NCI-H1092 treated with DMSO at 0.1 percent for 48 hours (cell line): ENCODE measurements at regions not wholly inside any gene's neighbourhood (a gene's known extent, or its start where the extent isn't known, plus 50 kb on each side); places are given as distances from the start of the nearest gene placed in this dataset.
"Not testable (repeated sequence)": the region's sequence is repeated elsewhere in the genome, so short reads cannot be mapped to it uniquely, and the experiment has no call there.

Source experiments
- DNase-seq: peaks from one replicate; lab custom pipeline; 2025; lab: John Stamatoyannopoulos, UW

DNA sequence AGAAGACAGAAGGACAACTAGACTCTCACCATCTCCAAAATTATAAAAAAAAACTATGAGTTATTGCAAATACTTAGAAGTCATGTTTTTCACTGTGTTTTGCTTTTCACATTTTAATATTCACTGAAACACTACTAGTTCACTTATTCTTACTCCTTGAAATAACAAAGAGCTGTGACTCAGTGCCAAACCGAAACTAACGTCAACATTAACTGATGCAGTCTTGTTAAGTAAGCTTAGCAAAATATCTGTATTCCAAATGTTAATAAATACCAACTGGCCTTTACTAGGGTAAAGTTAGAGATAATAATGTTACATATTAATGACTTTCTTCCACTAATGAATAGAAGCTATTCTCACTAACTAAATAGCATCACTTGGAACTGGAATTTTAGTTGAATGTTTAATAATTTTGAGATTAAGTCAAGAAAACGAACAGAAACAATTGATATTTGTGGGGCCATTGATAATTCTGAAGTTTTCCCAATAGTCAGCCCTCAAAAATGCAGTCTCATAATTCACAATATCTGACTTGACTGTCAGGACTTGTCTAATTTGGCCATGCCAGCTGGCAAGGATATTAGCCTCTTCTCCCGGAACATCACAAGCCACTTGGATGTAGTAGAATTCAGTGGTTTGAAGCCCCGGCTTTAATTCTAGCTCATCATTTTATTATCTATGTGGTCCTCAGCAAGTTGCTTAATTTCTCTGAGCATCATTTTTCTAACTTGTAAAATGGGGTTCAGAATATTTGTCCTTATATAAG is 230.1 kb upstream of the DDI1 start:
- DNase-seq = no peak

DNA sequence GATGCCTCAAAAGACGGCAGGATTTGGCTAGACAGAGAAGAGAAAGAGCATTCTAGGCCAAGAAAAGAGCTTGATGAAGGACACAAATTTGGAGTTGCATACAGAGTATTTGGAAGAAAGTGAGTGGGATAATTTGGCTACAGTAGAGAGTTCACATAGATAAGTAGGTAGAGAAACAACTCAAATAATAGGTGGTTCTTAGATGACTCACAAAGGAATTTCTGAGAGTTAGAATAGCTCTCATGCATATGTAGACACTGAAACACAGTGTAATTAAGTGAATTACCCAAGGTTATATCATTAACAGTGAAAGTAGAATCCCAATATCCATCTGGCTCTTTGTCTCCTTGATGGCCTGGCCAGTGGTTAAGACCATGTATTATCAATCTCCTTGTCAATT is 228.6 kb upstream of the DDI1 start:
- no peak for DNase-seq

DNA sequence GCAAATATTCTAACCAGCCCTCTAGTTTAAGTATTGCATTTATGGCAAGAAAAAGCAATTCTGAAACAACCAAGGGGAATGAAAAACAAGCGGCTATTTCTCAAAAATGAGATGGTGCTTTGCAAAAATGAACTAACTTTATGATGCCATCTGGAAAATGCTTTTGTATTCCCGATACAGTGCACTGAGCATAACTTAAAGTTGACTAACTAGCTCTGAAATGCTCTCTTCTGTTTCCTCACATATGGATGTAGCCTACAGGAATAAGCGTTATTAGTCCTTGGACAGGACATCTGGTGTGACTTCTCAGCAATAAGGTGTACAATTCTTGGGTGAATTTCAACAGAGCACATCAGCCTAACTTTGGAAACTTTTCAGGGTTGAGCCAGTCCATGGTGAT is 228.2 kb upstream of the DDI1 start:
- DNase-seq = no peak

DNA sequence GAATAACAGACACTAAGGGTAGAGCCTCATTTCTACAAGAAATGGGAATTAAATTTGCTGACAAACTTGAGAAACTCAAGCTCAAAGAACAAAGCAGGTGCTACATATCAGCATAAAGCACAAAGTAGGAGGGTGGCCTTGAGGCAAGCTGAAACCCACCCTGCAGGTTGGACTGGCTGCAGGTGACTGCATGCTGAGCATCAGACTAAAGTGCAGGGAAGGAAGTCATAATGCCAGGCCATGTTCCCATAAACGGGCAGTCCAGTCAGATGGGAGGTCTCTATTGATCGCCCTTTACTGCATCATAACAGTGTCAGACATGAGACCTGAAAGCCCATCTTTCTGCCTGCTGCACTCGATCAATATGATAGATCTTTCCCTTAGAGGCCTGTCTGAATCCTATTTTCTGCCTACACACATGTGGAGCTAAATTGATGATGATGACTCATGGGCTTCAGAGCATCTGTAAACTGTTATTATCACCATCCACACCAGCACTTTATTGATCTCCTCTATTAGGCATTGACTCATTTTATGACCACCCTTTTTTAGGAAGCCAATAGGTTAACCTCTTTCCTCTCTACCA is 224.5 kb upstream of the DDI1 start:
- DNase-seq = no peak

DNA sequence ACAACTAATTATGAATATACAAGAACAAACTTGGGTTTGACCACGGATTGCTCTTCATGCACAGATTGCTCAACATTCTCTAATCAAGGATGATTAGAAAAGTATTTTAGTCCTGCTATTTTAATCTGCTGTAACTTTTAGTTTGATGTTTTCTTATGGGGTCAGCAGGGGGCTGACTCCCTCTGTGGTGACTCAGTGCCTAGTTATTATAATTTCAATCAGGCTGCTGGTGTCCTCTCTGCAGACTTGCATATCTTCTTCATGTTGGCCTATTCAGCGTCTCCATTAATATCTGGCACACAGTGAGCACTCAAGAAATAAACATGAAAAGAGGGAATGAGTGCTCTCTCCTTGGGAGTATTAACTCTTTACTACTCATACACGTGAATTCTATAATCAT is 223.8 kb upstream of the DDI1 start:
- DNase-seq = no peak

DNA sequence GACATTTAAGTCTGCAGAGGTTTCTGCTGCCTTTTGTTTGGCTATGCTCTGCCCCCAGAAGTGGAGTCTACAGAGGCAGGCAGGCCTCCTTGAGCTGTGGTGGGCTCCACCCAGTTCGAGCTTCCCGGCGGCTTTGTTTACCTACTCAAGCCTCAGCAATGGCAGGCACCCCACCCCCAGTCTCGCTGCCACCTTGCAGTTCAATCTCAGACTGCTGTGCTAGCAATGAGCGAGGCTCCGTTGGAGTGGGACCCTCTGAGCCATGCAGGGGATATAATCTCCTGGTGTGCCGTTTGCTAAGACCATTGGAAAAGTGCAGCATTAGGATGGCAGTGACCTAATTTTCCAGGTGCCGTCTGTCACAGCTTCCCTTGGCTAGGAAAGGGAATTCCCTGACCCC is 216.1 kb upstream of the DDI1 start:
- not testable (repeated sequence) for DNase-seq

DNA sequence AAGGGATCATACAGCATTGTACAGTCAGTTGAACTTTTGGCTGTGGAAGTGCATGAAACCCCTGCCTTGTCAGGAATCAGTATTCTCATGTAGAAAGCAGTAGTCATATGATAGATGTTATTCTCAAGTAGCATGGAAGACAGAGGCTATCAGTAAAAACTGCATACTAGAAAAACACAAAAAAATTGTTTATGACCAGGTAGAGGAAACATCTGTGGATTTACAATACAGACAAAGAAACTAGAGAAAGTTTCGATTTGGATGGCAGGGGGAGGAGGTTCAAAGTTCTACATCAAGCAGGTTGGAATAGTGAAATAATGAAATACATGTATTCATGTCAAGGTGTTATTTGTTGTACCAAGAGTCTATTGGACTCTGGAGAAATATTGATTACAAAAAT is 212.3 kb upstream of the DDI1 start:
- no peak for DNase-seq

DNA sequence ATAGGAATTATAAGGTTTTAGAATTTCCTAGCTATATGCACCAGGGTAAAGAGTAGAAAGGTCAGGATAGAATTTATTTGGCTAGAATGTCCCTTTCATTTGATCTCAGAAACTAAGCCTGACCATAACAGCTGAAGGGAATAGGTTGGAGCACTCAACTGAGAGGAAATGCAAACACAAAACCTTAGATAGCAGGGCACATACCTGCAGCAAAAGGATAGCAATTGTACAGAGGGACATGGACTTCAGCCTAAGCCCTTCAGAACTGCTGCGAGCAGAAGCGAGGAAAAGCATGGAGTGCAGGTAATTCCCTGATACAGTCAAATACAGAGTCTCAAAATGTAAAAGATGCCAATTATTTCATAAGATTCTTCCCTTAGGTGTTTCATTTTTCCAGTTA is 211.0 kb upstream of the DDI1 start:
- DNase-seq = no peak

DNA sequence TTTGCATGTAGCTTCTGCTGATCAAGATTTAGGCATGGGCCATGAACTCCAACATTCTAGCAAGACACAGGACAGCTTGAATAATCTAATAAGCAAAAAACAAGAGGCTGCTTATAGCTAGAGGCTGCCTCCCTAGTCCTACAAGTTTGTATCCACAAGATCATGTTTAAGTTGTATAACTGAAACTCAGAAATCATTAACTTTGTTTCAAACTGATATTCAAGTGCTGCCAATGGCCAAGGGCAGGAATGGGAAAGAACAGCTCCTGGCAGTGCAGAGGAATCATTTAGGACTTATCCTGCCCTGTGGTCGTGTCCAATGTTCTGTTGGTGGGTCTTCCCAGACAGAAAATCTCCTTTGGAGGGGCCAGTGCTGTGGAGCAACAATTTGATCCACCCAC is 209.6 kb upstream of the DDI1 start:
- DNase-seq = no peak

DNA sequence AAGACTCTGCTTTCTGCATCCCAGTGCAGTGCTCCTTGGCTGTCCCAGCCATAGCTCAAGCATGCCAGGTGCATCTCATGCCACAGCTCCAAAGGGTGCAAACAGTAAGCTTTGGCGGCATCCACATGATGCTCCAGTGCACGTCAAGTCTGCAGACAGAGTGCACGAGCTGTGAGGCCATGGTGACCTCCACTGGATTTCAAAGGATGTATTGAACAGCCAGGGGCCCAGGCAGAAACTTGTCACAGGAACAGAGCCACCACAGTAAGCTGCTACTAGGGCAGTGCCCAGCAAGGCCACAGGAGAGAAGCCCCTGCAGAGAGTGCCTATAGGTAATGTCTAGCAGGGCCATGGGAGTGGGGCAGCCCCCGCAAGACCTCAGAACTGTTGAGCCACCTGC is 206.8 kb upstream of the DDI1 start:
- DNase-seq = no peak

DNA sequence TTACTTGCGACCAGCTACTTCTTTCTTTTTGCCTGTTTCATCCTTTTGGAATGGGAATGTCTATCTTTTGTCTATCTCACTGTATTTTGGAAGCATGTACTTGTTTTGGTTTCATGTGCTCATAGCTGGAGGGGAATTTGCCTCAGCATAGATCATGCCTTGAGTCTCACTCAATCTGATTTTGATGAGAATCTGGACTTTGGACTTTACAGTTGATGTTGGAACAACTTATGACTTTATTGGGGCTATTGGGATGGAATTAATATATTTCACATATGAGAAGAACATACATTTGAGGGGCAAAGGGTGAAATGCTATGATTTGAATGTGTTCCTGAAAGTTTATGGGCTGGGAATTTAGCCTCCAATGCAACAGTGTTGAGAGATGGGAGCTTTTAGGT is 206.2 kb upstream of the DDI1 start:
- no peak for DNase-seq

DNA sequence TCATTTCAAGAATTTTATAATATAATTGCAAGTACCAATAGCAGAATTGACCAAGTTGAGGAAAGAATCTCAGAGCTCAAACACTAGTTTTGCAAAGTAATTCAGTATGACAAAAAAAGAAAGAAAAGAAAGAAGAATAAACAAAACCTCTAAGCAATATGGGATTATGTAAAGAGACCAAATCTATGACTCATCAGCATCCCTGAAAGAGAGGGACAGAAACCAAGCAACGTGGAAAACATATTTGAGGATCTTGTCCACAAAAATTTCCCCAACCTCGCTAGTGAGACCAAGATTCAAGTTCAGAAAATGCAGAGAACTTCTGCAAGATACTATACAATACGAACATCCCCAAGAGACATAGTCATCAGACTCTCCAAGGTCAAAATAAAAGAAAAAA is 203.7 kb upstream of the DDI1 start:
- DNase-seq = no peak

DNA sequence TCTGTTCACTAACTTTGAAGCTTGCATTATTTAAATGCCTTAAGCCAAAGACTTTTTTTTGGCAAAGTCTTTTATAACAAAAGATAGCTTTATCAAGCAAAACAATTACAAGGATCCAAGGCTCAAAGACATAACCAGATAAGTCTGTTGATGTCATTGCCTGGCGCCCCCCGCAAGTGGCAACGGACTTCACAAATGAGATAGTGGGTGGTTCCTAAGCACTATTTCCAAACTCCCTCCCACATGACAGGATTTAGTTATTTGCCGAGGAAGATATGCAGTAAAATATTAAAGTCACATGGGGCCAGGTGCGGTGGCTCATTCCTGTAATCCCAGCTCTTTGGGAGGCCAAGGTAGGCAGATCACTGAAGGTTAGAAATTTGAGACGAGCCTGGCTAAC is 194.2 kb upstream of the DDI1 start:
- no peak for DNase-seq

DNA sequence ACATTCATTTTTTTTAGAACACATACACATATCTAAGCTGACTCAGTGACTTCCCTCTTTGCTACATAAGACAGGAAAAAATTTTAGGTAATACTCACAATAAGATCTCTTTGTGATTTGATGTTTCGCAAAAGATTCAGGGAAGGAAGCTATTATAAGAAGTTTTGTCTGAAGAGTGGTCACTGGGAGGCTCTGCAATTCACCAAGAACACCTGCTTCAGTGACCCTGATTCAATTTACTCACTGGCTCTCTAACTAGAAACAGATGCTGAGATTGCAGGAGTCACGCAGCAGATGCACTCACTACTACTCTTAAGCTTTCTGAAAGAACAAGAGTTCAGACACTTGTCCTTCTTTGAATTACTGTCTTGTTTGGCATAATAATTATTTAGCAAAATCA is 193.6 kb upstream of the DDI1 start:
- no peak for DNase-seq

DNA sequence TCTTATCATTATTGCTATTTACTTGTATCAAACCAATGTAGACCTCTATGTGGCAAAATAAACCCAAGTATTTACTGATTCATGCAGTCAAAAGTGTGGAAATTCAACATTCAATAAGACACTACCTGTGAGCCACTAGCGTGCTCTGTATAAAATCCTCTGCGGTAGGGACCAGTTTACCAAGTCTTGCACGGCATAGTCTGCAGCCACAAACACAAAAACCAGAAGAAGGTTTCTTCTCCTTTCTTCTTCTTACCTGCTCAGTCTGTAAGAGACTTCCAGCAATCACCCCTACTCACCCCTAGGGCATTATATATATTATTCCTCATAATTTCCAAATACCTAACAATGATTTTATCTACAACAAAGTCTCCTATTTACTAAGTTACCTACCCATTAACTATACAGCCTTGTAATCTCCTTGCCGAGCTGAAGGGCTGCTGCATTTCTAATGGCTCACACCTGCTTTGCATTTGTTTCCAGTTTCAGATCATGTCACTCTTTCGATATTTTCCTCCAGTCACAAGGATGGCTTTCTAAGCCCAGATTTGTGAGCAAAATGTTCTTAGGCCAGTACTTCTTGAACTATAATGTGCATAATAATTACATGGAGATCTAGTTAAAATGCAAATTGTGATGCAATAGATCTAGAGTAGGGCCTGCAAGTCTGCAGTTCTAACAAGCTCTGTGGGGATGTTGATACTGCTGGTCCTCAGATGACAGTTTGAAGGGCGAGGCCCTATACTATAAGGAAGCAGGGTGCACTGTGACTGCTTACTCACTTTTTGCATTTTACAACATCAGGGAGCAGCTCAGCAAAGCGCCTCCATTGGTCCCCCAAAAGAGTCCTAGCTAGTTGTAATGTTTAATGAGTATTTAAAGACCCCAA is 191.9 kb upstream of the DDI1 start:
- DNase-seq = no peak

DNA sequence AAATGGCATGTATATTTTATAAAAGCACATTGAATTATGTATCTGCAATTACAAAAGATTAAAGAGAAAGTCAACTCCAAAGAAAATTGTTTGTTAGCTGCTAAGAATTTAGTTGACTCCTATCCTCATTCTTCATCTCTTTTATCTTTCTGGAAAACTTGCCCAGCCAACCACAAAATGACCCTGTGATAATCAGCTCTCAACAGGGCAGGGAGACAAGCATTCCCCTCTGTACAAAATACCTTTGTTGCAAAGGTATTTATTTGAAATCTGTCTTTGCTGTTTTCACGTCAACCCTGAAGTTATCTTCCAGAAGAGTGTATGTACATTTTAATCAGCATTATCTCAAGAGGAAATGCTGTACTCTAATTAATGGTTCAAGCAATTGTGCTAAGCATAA is 191.1 kb upstream of the DDI1 start:
- no peak for DNase-seq

DNA sequence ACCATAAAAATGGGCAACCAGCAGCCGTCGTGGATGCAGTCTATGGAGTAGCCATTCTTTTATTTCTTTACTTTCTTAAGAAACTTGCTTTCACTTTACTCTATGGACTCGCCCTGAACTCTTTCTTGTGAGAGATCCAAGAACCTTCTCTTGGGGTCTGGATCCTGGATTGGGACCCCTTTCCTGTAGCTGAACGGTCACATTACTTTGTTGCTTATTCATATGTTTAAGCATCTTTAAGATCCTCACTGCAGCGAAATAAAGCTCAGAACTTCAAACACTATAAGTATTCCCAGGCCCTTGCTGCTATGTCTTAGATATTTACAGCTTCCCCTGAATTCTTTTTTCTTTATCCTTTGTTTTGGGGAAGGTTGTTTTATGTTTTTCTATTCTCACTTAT is 187.8 kb upstream of the DDI1 start:
- no peak for DNase-seq

DNA sequence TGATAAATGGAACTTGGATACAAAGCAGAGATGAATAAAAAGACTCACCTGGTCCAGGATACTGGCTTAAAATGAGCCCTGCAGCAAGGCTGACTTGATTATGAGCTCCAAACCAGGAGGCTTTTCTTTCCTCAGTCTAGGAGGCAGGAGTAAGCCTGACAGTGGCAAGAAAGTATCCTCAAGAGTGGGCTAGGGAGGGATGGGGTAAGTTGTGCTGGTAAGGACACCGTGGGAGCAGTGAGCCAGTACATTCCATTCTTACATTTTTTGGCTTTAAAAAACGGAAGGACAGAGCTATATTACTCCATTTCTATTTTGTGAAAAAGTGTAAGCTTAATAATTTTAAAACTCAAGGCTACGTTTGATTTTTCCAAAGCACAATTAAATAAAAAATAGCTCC is 187.1 kb upstream of the DDI1 start:
- DNase-seq = no peak

DNA sequence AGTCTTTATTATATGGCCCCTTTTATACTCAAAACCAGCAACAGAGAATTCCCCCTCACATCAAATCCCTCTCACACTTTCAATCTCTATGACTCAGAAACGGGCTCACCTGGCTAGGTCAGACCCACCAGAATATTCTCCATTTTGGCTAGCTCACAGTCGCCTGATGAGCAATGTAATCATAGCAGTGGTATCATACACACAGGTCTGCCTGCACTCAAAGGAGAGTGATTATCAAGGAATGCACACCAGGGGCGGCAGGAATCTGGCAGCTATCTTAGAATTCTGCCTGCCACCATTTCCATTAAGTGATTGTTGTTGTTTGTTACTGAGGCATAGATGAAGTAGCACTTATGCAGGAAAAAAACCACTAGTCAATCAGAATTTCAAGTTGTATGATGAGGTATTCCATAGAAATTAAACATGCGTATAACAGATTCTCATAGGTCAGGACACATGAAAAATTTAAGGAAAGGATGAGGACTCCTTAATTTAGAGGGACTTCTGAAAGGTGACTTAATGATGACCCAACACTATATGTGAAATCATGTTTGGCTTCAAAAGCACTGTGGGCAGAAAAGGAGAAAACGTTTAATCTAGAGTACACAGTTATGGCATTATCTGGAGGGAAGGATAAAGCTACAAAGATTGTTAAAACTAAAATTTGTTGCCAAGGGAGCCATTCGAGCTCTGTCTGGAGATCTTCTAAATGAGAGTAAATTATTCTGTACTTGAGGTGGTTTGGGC is 185.8 kb upstream of the DDI1 start:
- DNase-seq = no peak

DNA sequence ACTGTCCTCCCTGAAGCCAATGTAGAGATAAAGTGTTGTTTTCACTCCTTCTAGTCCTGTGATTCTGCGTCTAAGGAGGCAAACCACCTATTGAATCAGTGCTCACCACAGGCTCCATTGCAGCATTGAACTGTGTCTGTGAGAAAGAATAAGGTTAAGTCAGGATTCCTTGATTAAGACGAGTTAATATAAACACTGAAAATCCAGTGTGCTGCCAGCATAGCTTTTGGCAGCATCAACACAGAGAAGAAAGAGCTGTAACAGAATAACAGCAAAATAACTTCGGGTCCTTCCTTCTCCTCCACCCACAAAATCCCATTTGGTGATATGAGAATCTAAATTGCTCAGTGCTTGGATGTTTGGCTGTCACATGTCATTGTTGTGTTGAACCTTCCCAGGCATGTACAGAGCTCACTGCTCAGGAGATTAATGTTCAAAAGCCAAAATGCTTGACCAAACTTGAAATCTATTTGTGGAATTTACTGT is 185.2 kb upstream of the DDI1 start:
- no peak for DNase-seq
